GM13977 (cell line): ENCODE measurements at regions not wholly inside any gene's neighbourhood (a gene's known extent, or its start where the extent isn't known, plus 50 kb on each side); places are given as distances from the start of the nearest gene placed in this dataset.

Experiments
- DNase-seq: peaks from one replicate; pipeline ENCODE4 v3.0.0; 2012; ENCODE audit warnings: low spot score
- CTCF ChIP-seq: IDR thresholded peaks from 2 replicates; pipeline ENCODE4 v1.5.1; 2012; ENCODE audit warnings: mild to moderate bottlenecking, control low read depth; ENCODE audit not compliant: insufficient read depth; ENCODE audit errors: extremely low read depth, missing control alignments
- in situ Hi-C: fragments of 300-500 bp; cut with MboI; formaldehyde crosslinking; loops from one replicate; pipeline ENCODE4 v1.12.0; 2022; ENCODE audit warnings: low sequenced_read_pairs, low pct_unique_long_range_greater_than_20kb, mixed read lengths, inconsistent platforms; ENCODE audit not compliant: unreplicated experiment

- no peak for DNase-seq
- in situ Hi-C loops = no loop called here
- TF ChIP-seq CTCF = no peak
Measured at GRCh38 chr5:54741711-54742110, 224.2 kb downstream of the SNX18 start.

GRCh38 chr5:54740141-54740540 is 222.6 kb downstream of the SNX18 start:
- no peak for TF ChIP-seq CTCF
- no peak for DNase-seq
- in situ Hi-C loops = no loop called here

GRCh38 chr5:54739371-54739770 is 221.8 kb downstream of the SNX18 start:
- DNase-seq = no peak
- no peak for TF ChIP-seq CTCF

GRCh38 chr5:54738973-54739367 is 221.4 kb downstream of the SNX18 start:
- TF ChIP-seq CTCF = no peak
- no peak for DNase-seq
- in situ Hi-C loops = no loop called here

More at GRCh38 chr5:54739371-54739770, 221.8 kb downstream of the SNX18 start:
- in situ Hi-C loops = no loop called here

- no peak for DNase-seq
- in situ Hi-C loops = no loop called here
- no peak for TF ChIP-seq CTCF
Measured at GRCh38 chr5:54738118-54738972, 220.8 kb downstream of the SNX18 start.

- TF ChIP-seq CTCF = no peak
- no peak for DNase-seq
- in situ Hi-C loops = no loop called here
Measured at GRCh38 chr5:54736003-54736797, 218.6 kb downstream of the SNX18 start.
